ENCODE measurements at regions not wholly inside any gene's neighbourhood (a gene's known extent, or its start where the extent isn't known, plus 50 kb on each side); places are given as distances from the start of the nearest gene placed in this dataset.

DNA sequence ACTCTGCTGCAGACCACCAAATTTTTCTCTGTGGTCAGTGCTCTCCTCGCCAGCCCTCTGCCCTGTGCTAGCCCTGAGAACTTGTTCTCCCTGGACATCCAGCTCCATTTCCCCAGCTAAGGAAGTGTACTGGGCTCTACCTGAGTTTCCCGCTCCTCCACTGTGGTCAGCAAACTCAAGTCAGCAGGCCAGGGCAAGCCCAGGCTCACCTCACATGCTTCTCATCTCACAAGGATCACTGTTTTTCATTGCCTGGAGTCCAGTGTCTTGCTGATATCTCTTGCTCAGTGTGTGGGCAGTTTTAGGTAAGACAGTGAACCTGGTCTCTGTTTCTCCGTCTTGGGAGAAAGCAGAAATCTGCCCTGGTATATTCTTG is 201.4 kb downstream of the FOXO1 start:
- TF ChIP-seq CTCF (IDR thresholded peaks at IDR 0.05) (no peak), POLR2A (IDR thresholded peaks at IDR 0.05) (no peak), EP300 (IDR thresholded peaks at IDR 0.05) (no peak)
